Cardiac muscle cell (in vitro differentiated cells and primary cell): ENCODE measurements at regions not wholly inside any gene's neighbourhood (a gene's known extent, or its start where the extent isn't known, plus 50 kb on each side); places are given as distances from the start of the nearest gene placed in this dataset.

Experiments used
- DNase-seq, 2 donors: peaks; one replicate each; pipeline versions ENCODE4 v3.0.0 to v3.0.0-alpha.2; 2010 to 2017; ENCODE audit warnings: low read depth in 1 of 2, low spot score in 1 of 2
- H3K27ac ChIP-seq: fragments of 200-600 bp; sonication (generic); 2 replicates; pipeline ENCODE4 v1.5.1; 2016
- H3K27me3 ChIP-seq: fragments of 200-600 bp; sonication (generic); 2 replicates; pipeline ENCODE4 v1.6.0; 2016; ENCODE audit warnings: control low read depth
- H3K36me3 ChIP-seq: fragments of 200-600 bp; sonication (generic); 2 replicates; pipeline ENCODE4 v1.5.1; 2016; ENCODE audit warnings: control low read depth
- H3K4me1 ChIP-seq: fragments of 200-600 bp; sonication (generic); 2 replicates; pipeline ENCODE4 v1.8.1; 2017; ENCODE audit warnings: low read depth, mild to moderate bottlenecking, mixed run types
- H3K4me3 ChIP-seq: fragments of 200-600 bp; sonication (generic); 2 replicates; pipeline ENCODE4 v1.5.1; 2016; ENCODE audit warnings: mild to moderate bottlenecking
- H3K9me3 ChIP-seq: fragments of 200-600 bp; sonication (generic); 2 replicates; pipeline ENCODE4 v1.5.1; 2017; ENCODE audit warnings: low read depth, mild to moderate bottlenecking, control low read depth
- CTCF ChIP-seq: IDR thresholded peaks from 2 replicates; pipeline ENCODE4 v1.5.1; 2012; ENCODE audit warnings: low read depth, mild to moderate bottlenecking, low read length

GRCh38 chr1:4931486-4931885 lies 277.1 kb downstream of the AJAP1 start:
- no peaks in the 10 kb centered on the region for H3K36me3 ChIP-seq
- no peak overlapping the region for H3K27ac ChIP-seq
- H3K4me1 ChIP-seq: no peaks in the 10 kb centered on the region
- H3K27me3 ChIP-seq: no peaks in the 10 kb centered on the region
- H3K4me3 ChIP-seq: no peak overlapping the region
- DNase-seq: no peak
- no peak for TF ChIP-seq CTCF
- H3K9me3 ChIP-seq: no peaks in the 10 kb centered on the region

- no peak for DNase-seq
- no peak overlapping the region for H3K27ac ChIP-seq
- H3K27me3 ChIP-seq: no peaks in the 10 kb centered on the region
- H3K4me3 ChIP-seq: no peak overlapping the region
- no peaks in the 10 kb centered on the region for H3K4me1 ChIP-seq
- no peaks in the 10 kb centered on the region for H3K9me3 ChIP-seq
- H3K36me3 ChIP-seq: no peaks in the 10 kb centered on the region
- no peak for TF ChIP-seq CTCF
Observed at GRCh38 chr1:4928186-4928585, 273.8 kb downstream of the AJAP1 start.

GRCh38 chr1:4924356-4924755 lies 269.9 kb downstream of the AJAP1 start:
- no peaks in the 10 kb centered on the region for H3K4me1 ChIP-seq
- no peaks in the 10 kb centered on the region for H3K27me3 ChIP-seq
- H3K4me3 ChIP-seq: no peak overlapping the region
- H3K36me3 ChIP-seq: no peaks in the 10 kb centered on the region
- H3K27ac ChIP-seq: no peak overlapping the region
- TF ChIP-seq CTCF: no peak
- DNase-seq: no peak
- H3K9me3 ChIP-seq: no peaks in the 10 kb centered on the region

- Histone ChIP-seq H3K4me1 (no peaks in the 10 kb centered on the region), H3K36me3 (no peaks in the 10 kb centered on the region), H3K9me3 (no peaks in the 10 kb centered on the region), H3K27me3 (no peaks in the 10 kb centered on the region), H3K27ac (no peak overlapping the region), H3K4me3 (no peak overlapping the region)
- no peak for DNase-seq
- no peak for TF ChIP-seq CTCF
Observed at GRCh38 chr1:4916610-4917009, 262.2 kb downstream of the AJAP1 start.

- H3K4me3 ChIP-seq: no peak overlapping the region
- H3K27me3 ChIP-seq: no peaks in the 10 kb centered on the region
- no peak for TF ChIP-seq CTCF
- H3K36me3 ChIP-seq: no peaks in the 10 kb centered on the region
- no peak overlapping the region for H3K27ac ChIP-seq
- no peaks in the 10 kb centered on the region for H3K9me3 ChIP-seq
- no peak for DNase-seq
- no peaks in the 10 kb centered on the region for H3K4me1 ChIP-seq
Observed at GRCh38 chr1:4915154-4915553, 260.7 kb downstream of the AJAP1 start.

- Histone ChIP-seq H3K4me3 (no peak overlapping the region), H3K9me3 (no peaks in the 10 kb centered on the region), H3K27ac (no peak overlapping the region), H3K36me3 (no peaks in the 10 kb centered on the region), H3K4me1 (no peaks in the 10 kb centered on the region), H3K27me3 (no peaks in the 10 kb centered on the region)
- DNase-seq: no peak
- no peak for TF ChIP-seq CTCF
Observed at GRCh38 chr1:4908486-4908885, 254.1 kb downstream of the AJAP1 start.
